ENCODE measurements at regions not wholly inside any gene's neighbourhood (a gene's known extent, or its start where the extent isn't known, plus 50 kb on each side); places are given as distances from the start of the nearest gene placed in this dataset.

- TF ChIP-seq CTCF (IDR thresholded peaks at IDR 0.05) = no peak
- H3K9me3 ChIP-seq = no peaks in the 10 kb centered on the region
- no peaks in the 10 kb centered on the region for H3K4me1 ChIP-seq (ENCODE audit: control insufficient read depth in 1 of 2, insufficient read depth in 1 of 2, low read depth in 1 of 2, low read length in 1 of 2)
- no peak overlapping the region for H3K4me3 ChIP-seq (ENCODE audit: low read depth in 1 of 2, low read length in 1 of 2)
- peaks cover 6% of the 10 kb centered on the region for H3K27me3 ChIP-seq
- H3K27ac ChIP-seq = no peak overlapping the region
- H3K36me3 ChIP-seq = no peaks in the 10 kb centered on the region
These were observed 65.8 kb upstream of the ERCC6L2 start for GRCh38 chr9:95809686-95810085.

- Histone ChIP-seq H3K9me3 (no peaks in the 10 kb centered on the region), H3K36me3 (no peaks in the 10 kb centered on the region), H3K27me3 (peaks cover 6% of the 10 kb centered on the region), H3K27ac (no peak overlapping the region), H3K4me1 (ENCODE audit: control insufficient read depth in 1 of 2, insufficient read depth in 1 of 2, low read depth in 1 of 2, low read length in 1 of 2) (no peaks in the 10 kb centered on the region), H3K4me3 (ENCODE audit: low read depth in 1 of 2, low read length in 1 of 2) (no peak overlapping the region)
- no peak for TF ChIP-seq CTCF (IDR thresholded peaks at IDR 0.05)
These were observed 67.5 kb upstream of the ERCC6L2 start for GRCh38 chr9:95808011-95808410.

- Histone ChIP-seq H3K27me3 (peaks cover 6% of the 10 kb centered on the region), H3K27ac (no peak overlapping the region), H3K4me1 (ENCODE audit: control insufficient read depth in 1 of 2, insufficient read depth in 1 of 2, low read depth in 1 of 2, low read length in 1 of 2) (no peaks in the 10 kb centered on the region), H3K36me3 (no peaks in the 10 kb centered on the region), H3K9me3 (no peaks in the 10 kb centered on the region), H3K4me3 (ENCODE audit: low read depth in 1 of 2, low read length in 1 of 2) (no peak overlapping the region)
- TF ChIP-seq CTCF (IDR thresholded peaks at IDR 0.05) = no peak
These were observed 68.1 kb upstream of the ERCC6L2 start for GRCh38 chr9:95807326-95807947.

- Histone ChIP-seq H3K4me1 (ENCODE audit: control insufficient read depth in 1 of 2, insufficient read depth in 1 of 2, low read depth in 1 of 2, low read length in 1 of 2) (no peaks in the 10 kb centered on the region), H3K36me3 (no peaks in the 10 kb centered on the region), H3K27ac (no peak overlapping the region), H3K27me3 (peaks cover 16% of the 10 kb centered on the region), H3K4me3 (ENCODE audit: low read depth in 1 of 2, low read length in 1 of 2) (no peak overlapping the region), H3K9me3 (no peaks in the 10 kb centered on the region)
- TF ChIP-seq CTCF (IDR thresholded peaks at IDR 0.05) = no peak
These were observed 72.3 kb upstream of the ERCC6L2 start for GRCh38 chr9:95803197-95803596.

GRCh38 chr9:95801797-95802196 is 73.7 kb upstream of the ERCC6L2 start:
- Histone ChIP-seq H3K36me3 (no peaks in the 10 kb centered on the region), H3K4me1 (ENCODE audit: control insufficient read depth in 1 of 2, insufficient read depth in 1 of 2, low read depth in 1 of 2, low read length in 1 of 2) (no peaks in the 10 kb centered on the region), H3K4me3 (ENCODE audit: low read depth in 1 of 2, low read length in 1 of 2) (no peak overlapping the region), H3K27ac (no peak overlapping the region), H3K27me3 (peaks cover 16% of the 10 kb centered on the region), H3K9me3 (no peaks in the 10 kb centered on the region)
- TF ChIP-seq CTCF (IDR thresholded peaks at IDR 0.05) = no peak

- Histone ChIP-seq H3K36me3 (no peaks in the 10 kb centered on the region), H3K4me3 (ENCODE audit: low read depth in 1 of 2, low read length in 1 of 2) (no peak overlapping the region), H3K4me1 (ENCODE audit: control insufficient read depth in 1 of 2, insufficient read depth in 1 of 2, low read depth in 1 of 2, low read length in 1 of 2) (no peaks in the 10 kb centered on the region), H3K9me3 (no peaks in the 10 kb centered on the region), H3K27me3 (peaks cover 9% of the 10 kb centered on the region), H3K27ac (no peak overlapping the region)
- TF ChIP-seq CTCF (IDR thresholded peaks at IDR 0.05) = no peak
These were observed 79.5 kb upstream of the ERCC6L2 start for GRCh38 chr9:95796029-95796428.
